ENCODE measurements at regions not wholly inside any gene's neighbourhood (a gene's known extent, or its start where the extent isn't known, plus 50 kb on each side); places are given as distances from the start of the nearest gene placed in this dataset.

DNA sequence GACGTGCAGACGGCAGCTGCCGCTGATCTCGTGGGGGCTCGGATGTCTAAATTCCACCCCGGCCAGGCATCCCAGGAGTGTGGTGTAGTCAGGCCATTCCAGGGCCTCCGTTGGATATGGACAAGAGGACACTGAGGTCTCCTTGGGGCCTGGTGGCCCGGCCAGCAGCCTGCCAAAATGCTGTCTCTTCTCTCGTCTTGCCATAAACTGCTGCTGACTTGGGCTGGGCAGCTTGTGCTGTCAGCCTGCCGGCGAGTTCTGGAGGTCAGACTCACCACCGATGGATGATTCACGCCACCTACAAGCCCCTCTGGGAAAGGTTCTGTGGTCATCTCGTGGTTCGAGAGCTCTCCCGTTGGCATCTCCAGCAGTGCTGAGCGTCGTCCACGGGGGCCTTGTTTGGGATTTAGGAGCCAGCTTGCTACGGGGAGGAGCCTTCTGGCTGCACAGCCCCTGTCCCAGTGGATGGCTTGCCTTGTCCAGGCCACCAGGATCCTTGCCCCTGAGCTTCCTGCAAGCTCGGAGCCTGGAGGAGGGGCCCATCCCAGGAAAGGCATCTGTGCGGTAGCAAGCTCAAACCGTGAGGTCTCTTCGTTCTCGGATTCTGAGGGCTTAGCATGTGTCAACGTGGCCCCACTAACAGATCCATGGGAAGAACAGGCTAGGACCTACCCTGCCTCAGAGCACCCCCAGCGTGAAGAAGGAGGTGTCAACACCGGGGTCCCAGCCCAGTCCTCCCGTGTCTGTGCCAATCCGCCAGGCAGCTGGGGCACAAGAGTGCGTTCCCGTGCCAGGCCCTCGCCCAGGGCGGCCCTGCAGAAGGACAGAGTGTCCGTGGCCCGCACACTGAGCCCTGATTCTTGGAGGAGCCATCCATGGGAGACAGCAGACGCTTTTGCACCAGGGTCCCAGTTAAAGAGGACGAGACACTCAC is 1114.1 kb downstream of the BRD1 start:
- Histone ChIP-seq H2AK5ac (ENCODE audit: low read depth, low read length) (no peak overlapping the region), H3K27me3 (ENCODE audit: control insufficient read depth in 3 of 3, insufficient read depth in 3 of 3, low read depth in 1 of 3, low read length in 3 of 3) (no peaks in the 10 kb centered on the region), H3K4ac (ENCODE audit: low read length) (no peak overlapping the region), H2BK120ac (ENCODE audit: low read depth, low read length) (no peak overlapping the region), H2AFZ (ENCODE audit: low read length) (no peak overlapping the region), H3K18ac (ENCODE audit: low read length) (peak overlapping the region; percentile 48), H3K79me1 (ENCODE audit: low read depth, low read length) (peaks cover 5% of the 10 kb centered on the region), H3K36me3 (replicated peaks in 1 of 2; ENCODE audit: control insufficient read depth in 2 of 2, insufficient read depth in 2 of 2, low read length in 2 of 2) (peaks cover 0 to 8% of the 10 kb centered on the region in 2 donors), H4K8ac (ENCODE audit: low read depth, low read length) (no peak overlapping the region), H2BK5ac (ENCODE audit: low read length) (peak overlapping the region; percentile 54), H3K9ac (ENCODE audit: low read depth, low read length, poor library complexity) (no peak overlapping the region), H3K23ac (ENCODE audit: low read depth, low read length, poor library complexity) (peak overlapping the region; percentile 39), H3K9me3 (replicated peaks in 1 of 2; ENCODE audit: control insufficient read depth in 2 of 2, insufficient read depth in 1 of 2, low read depth in 1 of 2, low read length in 2 of 2) (peaks cover 0 to 6% of the 10 kb centered on the region in 2 donors), H2BK15ac (ENCODE audit: low read length) (no peak overlapping the region), H3K27ac (replicated peaks; ENCODE audit: low read length) (no peak overlapping the region), H3K14ac (ENCODE audit: low read length) (peak overlapping the region; percentile 31), H3K4me2 (ENCODE audit: insufficient read depth, low read length, poor library complexity, severe bottlenecking) (no peak overlapping the region), H3K4me3 (ENCODE audit: low read length in 2 of 2) (no peak overlapping the region), H3K4me1 (ENCODE audit: control insufficient read depth in 2 of 2, insufficient read depth in 1 of 2, low read depth in 1 of 2, low read length in 2 of 2) (peaks cover 0 to 7% of the 10 kb centered on the region in 2 donors), H4K91ac (ENCODE audit: low read depth, low read length, poor library complexity) (no peak overlapping the region), H2BK12ac (ENCODE audit: low read length) (no peak overlapping the region)
- WGBS, 2 donors (ENCODE audit: extremely low coverage in 2 of 2, insufficient read length in 2 of 2, insufficient replicate concordance in 1 of 2), result no CpG with 5 or more reads among the region's 38 CpGs
- DNase-seq (ENCODE audit: low spot score), result no peak

DNA sequence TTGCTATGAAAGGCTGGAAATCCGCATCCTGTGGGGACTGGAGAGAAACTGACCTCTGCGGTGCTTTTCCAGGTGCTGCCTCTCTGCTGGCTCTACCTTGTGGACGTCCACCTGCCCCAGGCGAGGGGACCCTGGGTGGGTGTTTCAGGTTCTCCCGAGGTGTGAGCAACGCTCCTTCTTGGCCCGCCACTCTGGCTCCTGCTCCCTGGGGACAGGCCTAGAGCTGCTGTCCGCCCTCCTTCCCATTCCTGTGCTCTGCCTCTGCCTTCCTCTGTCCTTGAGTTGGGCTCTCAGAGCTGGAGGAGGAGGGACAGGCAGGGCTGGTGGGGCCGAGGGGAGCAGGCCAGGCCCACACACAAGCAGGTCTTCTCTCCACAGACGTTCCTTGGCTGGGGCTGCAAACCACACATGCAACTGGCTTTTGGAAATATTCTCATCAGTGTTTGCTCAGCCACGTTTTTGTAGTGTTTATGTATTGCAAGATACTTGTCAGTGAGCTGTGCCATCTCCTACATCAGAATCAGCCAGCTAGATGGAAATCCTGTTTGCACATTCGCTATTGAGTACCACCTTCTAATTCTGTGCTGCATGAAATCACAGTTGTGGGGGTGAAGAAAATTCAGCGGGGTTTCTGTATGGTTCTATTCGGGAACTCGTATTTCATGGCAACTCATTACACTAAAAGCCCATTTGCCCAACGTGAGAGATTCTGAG is 1115.0 kb downstream of the BRD1 start:
- Histone ChIP-seq H3K4me2 (ENCODE audit: insufficient read depth, low read length, poor library complexity, severe bottlenecking) (no peak overlapping the region), H3K4me3 (ENCODE audit: low read length in 2 of 2) (no peak overlapping the region), H3K27me3 (ENCODE audit: control insufficient read depth in 3 of 3, insufficient read depth in 3 of 3, low read depth in 1 of 3, low read length in 3 of 3) (no peaks in the 10 kb centered on the region), H3K79me1 (ENCODE audit: low read depth, low read length) (peaks cover 4% of the 10 kb centered on the region), H2BK12ac (ENCODE audit: low read length) (no peak overlapping the region), H3K9ac (ENCODE audit: low read depth, low read length, poor library complexity) (no peak overlapping the region), H2BK5ac (ENCODE audit: low read length) (no peak overlapping the region), H2BK15ac (ENCODE audit: low read length) (peak overlapping the region; percentile 49), H3K18ac (ENCODE audit: low read length) (peak overlapping the region; percentile 59), H2BK120ac (ENCODE audit: low read depth, low read length) (no peak overlapping the region), H3K36me3 (replicated peaks in 1 of 2; ENCODE audit: control insufficient read depth in 2 of 2, insufficient read depth in 2 of 2, low read length in 2 of 2) (peaks cover 0 to 8% of the 10 kb centered on the region in 2 donors), H3K23ac (ENCODE audit: low read depth, low read length, poor library complexity) (no peak overlapping the region), H3K4me1 (ENCODE audit: control insufficient read depth in 2 of 2, insufficient read depth in 1 of 2, low read depth in 1 of 2, low read length in 2 of 2) (peaks cover 0 to 4% of the 10 kb centered on the region in 2 donors), H2AK5ac (ENCODE audit: low read depth, low read length) (no peak overlapping the region), H4K91ac (ENCODE audit: low read depth, low read length, poor library complexity) (no peak overlapping the region), H3K27ac (replicated peaks; ENCODE audit: low read length) (no peak overlapping the region), H3K9me3 (replicated peaks in 1 of 2; ENCODE audit: control insufficient read depth in 2 of 2, insufficient read depth in 1 of 2, low read depth in 1 of 2, low read length in 2 of 2) (peaks cover 0 to 6% of the 10 kb centered on the region in 2 donors), H4K8ac (ENCODE audit: low read depth, low read length) (peak overlapping the region; percentile 96), H2AFZ (ENCODE audit: low read length) (no peak overlapping the region), H3K14ac (ENCODE audit: low read length) (peak overlapping the region; percentile 21), H3K4ac (ENCODE audit: low read length) (no peak overlapping the region)
- no peak for DNase-seq (ENCODE audit: low spot score)
- no CpG with 5 or more reads among the region's 16 CpGs for WGBS, 2 donors (ENCODE audit: extremely low coverage in 2 of 2, insufficient read length in 2 of 2, insufficient replicate concordance in 1 of 2)

DNA sequence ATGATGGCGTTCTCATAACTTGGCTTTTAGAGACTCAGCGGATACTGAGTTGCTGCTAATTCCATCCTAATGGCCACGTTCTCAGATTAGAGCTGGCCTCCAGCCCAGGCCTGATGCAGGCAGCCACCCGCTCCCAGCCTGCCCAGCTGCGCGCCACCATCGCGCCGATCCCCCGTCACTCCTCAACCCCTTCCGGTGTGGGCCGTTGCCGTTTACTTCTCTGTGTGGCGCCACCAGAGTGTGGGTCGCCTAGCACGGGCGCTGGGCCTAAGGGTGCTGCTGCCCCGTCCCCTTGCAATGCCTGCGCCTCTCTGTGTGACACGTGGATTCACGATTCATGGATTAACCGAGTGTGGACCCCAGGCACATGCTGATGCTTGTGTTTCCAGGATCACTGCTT is 1116.0 kb downstream of the BRD1 start:
- no peak overlapping the region for H2BK120ac ChIP-seq (ENCODE audit: low read depth, low read length)
- no peak overlapping the region for H3K4me3 ChIP-seq (ENCODE audit: low read length in 2 of 2)
- H3K4me1 ChIP-seq (ENCODE audit: control insufficient read depth in 2 of 2, insufficient read depth in 1 of 2, low read depth in 1 of 2, low read length in 2 of 2), result peaks cover 0 to 8% of the 10 kb centered on the region in 2 donors
- H2AFZ ChIP-seq (ENCODE audit: low read length), result no peak overlapping the region
- H3K27ac ChIP-seq (replicated peaks; ENCODE audit: low read length), result no peak overlapping the region
- H2AK5ac ChIP-seq (ENCODE audit: low read depth, low read length), result no peak overlapping the region
- H3K23ac ChIP-seq (ENCODE audit: low read depth, low read length, poor library complexity), result peak overlapping the region; percentile 83
- no peak overlapping the region for H3K4me2 ChIP-seq (ENCODE audit: insufficient read depth, low read length, poor library complexity, severe bottlenecking)
- no peak overlapping the region for H2BK12ac ChIP-seq (ENCODE audit: low read length)
- no CpG with 5 or more reads among the region's 22 CpGs for WGBS, 2 donors (ENCODE audit: extremely low coverage in 2 of 2, insufficient read length in 2 of 2, insufficient replicate concordance in 1 of 2)
- no peak overlapping the region for H2BK5ac ChIP-seq (ENCODE audit: low read length)
- peak overlapping the region; percentile 55 for H3K18ac ChIP-seq (ENCODE audit: low read length)
- no peak overlapping the region for H3K4ac ChIP-seq (ENCODE audit: low read length)
- no peak overlapping the region for H4K8ac ChIP-seq (ENCODE audit: low read depth, low read length)
- H3K27me3 ChIP-seq (ENCODE audit: control insufficient read depth in 3 of 3, insufficient read depth in 3 of 3, low read depth in 1 of 3, low read length in 3 of 3), result no peaks in the 10 kb centered on the region
- H3K9ac ChIP-seq (ENCODE audit: low read depth, low read length, poor library complexity), result peak overlapping the region; percentile 47
- H3K36me3 ChIP-seq (replicated peaks in 1 of 2; ENCODE audit: control insufficient read depth in 2 of 2, insufficient read depth in 2 of 2, low read length in 2 of 2), result peaks cover 0 to 8% of the 10 kb centered on the region in 2 donors
- peak overlapping the region; percentile 86 for H3K14ac ChIP-seq (ENCODE audit: low read length)
- no peak overlapping the region for H4K91ac ChIP-seq (ENCODE audit: low read depth, low read length, poor library complexity)
- peaks cover 4% of the 10 kb centered on the region for H3K79me1 ChIP-seq (ENCODE audit: low read depth, low read length)
- peaks cover 0 to 6% of the 10 kb centered on the region in 2 donors for H3K9me3 ChIP-seq (replicated peaks in 1 of 2; ENCODE audit: control insufficient read depth in 2 of 2, insufficient read depth in 1 of 2, low read depth in 1 of 2, low read length in 2 of 2)
- H2BK15ac ChIP-seq (ENCODE audit: low read length), result no peak overlapping the region
- DNase-seq (ENCODE audit: low spot score), result no peak

DNA sequence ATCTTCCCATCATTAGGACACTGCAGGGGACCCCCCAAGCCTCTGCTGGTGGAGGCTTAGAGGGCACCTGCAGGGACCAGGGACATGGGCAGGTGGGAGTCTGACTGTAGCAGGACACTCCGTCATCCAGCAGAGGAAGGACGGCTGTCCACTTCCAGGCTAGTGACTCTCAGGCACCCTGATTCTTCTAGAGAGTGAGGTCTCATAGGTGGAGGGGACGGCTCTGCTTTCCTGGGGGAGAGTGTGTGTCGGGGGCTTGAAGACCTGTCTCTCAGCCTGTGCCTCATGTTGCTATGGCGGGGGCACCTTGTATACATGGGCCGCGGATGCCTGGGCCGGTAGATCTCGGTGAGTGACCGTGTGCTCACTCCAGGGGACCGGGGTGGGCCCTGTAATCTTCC is 1116.6 kb downstream of the BRD1 start:
- Histone ChIP-seq H3K14ac (ENCODE audit: low read length) (no peak overlapping the region), H3K4me2 (ENCODE audit: insufficient read depth, low read length, poor library complexity, severe bottlenecking) (no peak overlapping the region), H3K27ac (replicated peaks; ENCODE audit: low read length) (no peak overlapping the region), H3K9me3 (replicated peaks in 1 of 2; ENCODE audit: control insufficient read depth in 2 of 2, insufficient read depth in 1 of 2, low read depth in 1 of 2, low read length in 2 of 2) (peaks cover 0 to 6% of the 10 kb centered on the region in 2 donors), H3K79me1 (ENCODE audit: low read depth, low read length) (peaks cover 4% of the 10 kb centered on the region), H2AFZ (ENCODE audit: low read length) (no peak overlapping the region), H2BK12ac (ENCODE audit: low read length) (no peak overlapping the region), H3K4me1 (ENCODE audit: control insufficient read depth in 2 of 2, insufficient read depth in 1 of 2, low read depth in 1 of 2, low read length in 2 of 2) (peaks cover 0 to 9% of the 10 kb centered on the region in 2 donors), H3K4me3 (ENCODE audit: low read length in 2 of 2) (no peak overlapping the region), H3K23ac (ENCODE audit: low read depth, low read length, poor library complexity) (no peak overlapping the region), H4K8ac (ENCODE audit: low read depth, low read length) (no peak overlapping the region), H3K18ac (ENCODE audit: low read length) (no peak overlapping the region), H3K27me3 (ENCODE audit: control insufficient read depth in 3 of 3, insufficient read depth in 3 of 3, low read depth in 1 of 3, low read length in 3 of 3) (no peaks in the 10 kb centered on the region), H2BK120ac (ENCODE audit: low read depth, low read length) (no peak overlapping the region), H2AK5ac (ENCODE audit: low read depth, low read length) (no peak overlapping the region), H3K4ac (ENCODE audit: low read length) (no peak overlapping the region), H3K36me3 (replicated peaks in 1 of 2; ENCODE audit: control insufficient read depth in 2 of 2, insufficient read depth in 2 of 2, low read length in 2 of 2) (peaks cover 0 to 8% of the 10 kb centered on the region in 2 donors), H3K9ac (ENCODE audit: low read depth, low read length, poor library complexity) (no peak overlapping the region), H4K91ac (ENCODE audit: low read depth, low read length, poor library complexity) (no peak overlapping the region), H2BK15ac (ENCODE audit: low read length) (no peak overlapping the region), H2BK5ac (ENCODE audit: low read length) (no peak overlapping the region)
- no CpG with 5 or more reads among the region's 11 CpGs for WGBS, 2 donors (ENCODE audit: extremely low coverage in 2 of 2, insufficient read length in 2 of 2, insufficient replicate concordance in 1 of 2)
- DNase-seq (ENCODE audit: low spot score), result no peak
